Neural progenitor cell (in vitro differentiated cells): ENCODE measurements at regions not wholly inside any gene's neighbourhood (a gene's known extent, or its start where the extent isn't known, plus 50 kb on each side); places are given as distances from the start of the nearest gene placed in this dataset.

Source experiments
- DNase-seq: peaks from one replicate; pipeline ENCODE4 v3.0.0-alpha.2; 2016; ENCODE audit warnings: low spot score
- H2AFZ ChIP-seq: fragments of 200-600 bp; sonication (generic); replicated peaks from 2 replicates; pipeline ENCODE4 v1.6.1; 2016; ENCODE audit warnings: antibody characterized with exemption
- H3F3A ChIP-seq: fragments of 200-600 bp; sonication (generic); 2 replicates; pipeline ENCODE4 v1.6.1; 2016; ENCODE audit warnings: antibody characterized with exemption, low read depth
- H3K27ac ChIP-seq: fragments of 200-600 bp; sonication (generic); 2 replicates; pipeline ENCODE4 v1.5.1; 2016; ENCODE audit warnings: mild to moderate bottlenecking
- H3K27me3 ChIP-seq: fragments of 200-600 bp; sonication (generic); 2 replicates; pipeline ENCODE4 v1.6.1; 2016; ENCODE audit warnings: mild to moderate bottlenecking, moderate library complexity
- H3K36me3 ChIP-seq: fragments of 200-600 bp; sonication (generic); 2 replicates; pipeline ENCODE4 v1.5.1; 2016
- H3K4me1 ChIP-seq: fragments of 200-600 bp; sonication (generic); 2 replicates; pipeline ENCODE4 v1.6.1; 2016; ENCODE audit warnings: mixed run types
- H3K4me2 ChIP-seq: fragments of 200-600 bp; sonication (generic); 2 replicates; pipeline ENCODE4 v1.6.1; 2016
- H3K4me3 ChIP-seq: fragments of 200-600 bp; sonication (generic); 2 replicates; pipeline ENCODE4 v1.5.1; 2016
- H3K79me2 ChIP-seq: fragments of 200-600 bp; sonication (generic); 2 replicates; pipeline ENCODE4 v1.6.1; 2016; ENCODE audit warnings: low read depth
- H3K9ac ChIP-seq: fragments of 200-600 bp; sonication (generic); 2 replicates; pipeline ENCODE4 v1.6.1; 2016
- H3K9me3 ChIP-seq: fragments of 200-600 bp; sonication (generic); 2 replicates; pipeline ENCODE4 v1.5.1; 2016; ENCODE audit warnings: low read depth
- H4K20me1 ChIP-seq: fragments of 200-600 bp; sonication (generic); 2 replicates; pipeline ENCODE4 v1.6.1; 2016; ENCODE audit warnings: low read depth
- H3K27ac Mint-ChIP-seq: 3 replicates; pipeline ENCODE4 v1.8.0; 2021; ENCODE audit warnings: mixed read lengths
- H3K27me3 Mint-ChIP-seq: 2 replicates; pipeline ENCODE4 v1.8.0; 2022; ENCODE audit warnings: low read depth, mild to moderate bottlenecking, inconsistent platforms, moderate library complexity, mixed read lengths; ENCODE audit not compliant: insufficient read depth
- H3K36me3 Mint-ChIP-seq: 3 replicates; pipeline ENCODE4 v1.8.0; 2021; ENCODE audit warnings: mixed read lengths
- H3K4me1 Mint-ChIP-seq: 3 replicates; pipeline ENCODE4 v1.8.0; 2021; ENCODE audit warnings: mixed read lengths
- H3K4me3 Mint-ChIP-seq: 3 replicates; pipeline ENCODE4 v1.8.0; 2021; ENCODE audit warnings: mild to moderate bottlenecking, moderate library complexity, mixed read lengths
- H3K9me3 Mint-ChIP-seq: 3 replicates; pipeline ENCODE4 v1.8.0; 2020; ENCODE audit warnings: mixed read lengths
- CTCF ChIP-seq: fragments of 200-600 bp; sonication (generic); IDR thresholded peaks from 2 replicates; pipeline ENCODE4 v1.5.1; 2017; ENCODE audit warnings: antibody characterized with exemption, mild to moderate bottlenecking
- EZH2 ChIP-seq: fragments of 200-600 bp; sonication (generic); IDR thresholded peaks from 2 replicates; pipeline ENCODE4 v1.6.1; 2017; ENCODE audit warnings: antibody characterized with exemption, mild to moderate bottlenecking, moderate library complexity
- EZH2phosphoT487 ChIP-seq: fragments of 200-600 bp; sonication (generic); IDR thresholded peaks from 2 replicates; pipeline ENCODE4 v1.6.1; 2017; ENCODE audit warnings: antibody characterized with exemption

- H3K36me3 Mint-ChIP-seq: peaks cover 6% of the 10 kb centered on the region
- no peaks in the 10 kb centered on the region for H4K20me1 ChIP-seq
- no peak overlapping the region for H3K4me3 Mint-ChIP-seq
- no peak overlapping the region for H2AFZ ChIP-seq
- DNase-seq: no peak
- H3K27ac Mint-ChIP-seq: no peak overlapping the region
- peaks cover 4% of the 10 kb centered on the region for H3F3A ChIP-seq
- H3K27ac ChIP-seq: no peak overlapping the region
- TF ChIP-seq CTCF (no peak), EZH2 (no peak), EZH2phosphoT487 (no peak)
- peaks cover 5% of the 10 kb centered on the region for H3K27me3 Mint-ChIP-seq
- H3K4me1 Mint-ChIP-seq: peaks cover 9% of the 10 kb centered on the region
- H3K9me3 Mint-ChIP-seq: peaks cover 27% of the 10 kb centered on the region
- H3K4me2 ChIP-seq: no peak overlapping the region
- H3K4me3 ChIP-seq: no peak overlapping the region
- H3K9ac ChIP-seq: no peak overlapping the region
- no peaks in the 10 kb centered on the region for H3K9me3 ChIP-seq
- H3K36me3 ChIP-seq: no peaks in the 10 kb centered on the region
- peaks cover 10% of the 10 kb centered on the region for H3K4me1 ChIP-seq
- no peaks in the 10 kb centered on the region for H3K27me3 ChIP-seq
- H3K79me2 ChIP-seq: no peaks in the 10 kb centered on the region
These were observed 443.6 kb upstream of the HNRNPA3 start for GRCh38 chr2:176769021-176769420.

- H3F3A ChIP-seq: no peaks in the 10 kb centered on the region
- Mint-ChIP-seq H3K9me3 (peaks cover 31% of the 10 kb centered on the region), H3K27ac (no peak overlapping the region), H3K27me3 (peaks cover 5% of the 10 kb centered on the region), H3K36me3 (peaks cover 6% of the 10 kb centered on the region), H3K4me1 (peaks cover 2% of the 10 kb centered on the region), H3K4me3 (no peak overlapping the region)
- no peaks in the 10 kb centered on the region for H3K9me3 ChIP-seq
- no peak overlapping the region for H3K4me3 ChIP-seq
- no peaks in the 10 kb centered on the region for H3K36me3 ChIP-seq
- no peak overlapping the region for H2AFZ ChIP-seq
- no peak overlapping the region for H3K4me2 ChIP-seq
- no peak for DNase-seq
- H3K27me3 ChIP-seq: no peaks in the 10 kb centered on the region
- H3K79me2 ChIP-seq: no peaks in the 10 kb centered on the region
- TF ChIP-seq EZH2phosphoT487: no peak
- TF ChIP-seq EZH2: no peak
- no peak for TF ChIP-seq CTCF
- H3K27ac ChIP-seq: no peak overlapping the region
- H3K9ac ChIP-seq: no peak overlapping the region
- peaks cover 3% of the 10 kb centered on the region for H3K4me1 ChIP-seq
- H4K20me1 ChIP-seq: no peaks in the 10 kb centered on the region
These were observed 442.9 kb upstream of the HNRNPA3 start for GRCh38 chr2:176769499-176770370.

GRCh38 chr2:176772816-176773215 lies 439.8 kb upstream of the HNRNPA3 start:
- Mint-ChIP-seq H3K4me3 (no peak overlapping the region), H3K36me3 (peaks cover 6% of the 10 kb centered on the region), H3K27ac (no peak overlapping the region), H3K9me3 (peaks cover 29% of the 10 kb centered on the region), H3K27me3 (peaks cover 5% of the 10 kb centered on the region), H3K4me1 (no peaks in the 10 kb centered on the region)
- no peak overlapping the region for H3K27ac ChIP-seq
- no peak for DNase-seq
- no peak for TF ChIP-seq CTCF
- no peak for TF ChIP-seq EZH2phosphoT487
- no peak for TF ChIP-seq EZH2
- no peak overlapping the region for H3K9ac ChIP-seq
- H3K4me2 ChIP-seq: no peak overlapping the region
- no peaks in the 10 kb centered on the region for H3K27me3 ChIP-seq
- no peaks in the 10 kb centered on the region for H3K9me3 ChIP-seq
- no peak overlapping the region for H3K4me3 ChIP-seq
- no peaks in the 10 kb centered on the region for H3K4me1 ChIP-seq
- no peaks in the 10 kb centered on the region for H3F3A ChIP-seq
- H4K20me1 ChIP-seq: no peaks in the 10 kb centered on the region
- no peaks in the 10 kb centered on the region for H3K36me3 ChIP-seq
- H2AFZ ChIP-seq: no peak overlapping the region
- H3K79me2 ChIP-seq: no peaks in the 10 kb centered on the region
